ENCODE measurements at regions not wholly inside any gene's neighbourhood (a gene's known extent, or its start where the extent isn't known, plus 50 kb on each side); places are given as distances from the start of the nearest gene placed in this dataset.
"Not testable (repeated sequence)": the region's sequence is repeated elsewhere in the genome, so short reads cannot be mapped to it uniquely, and the experiment has no call there.

DNA sequence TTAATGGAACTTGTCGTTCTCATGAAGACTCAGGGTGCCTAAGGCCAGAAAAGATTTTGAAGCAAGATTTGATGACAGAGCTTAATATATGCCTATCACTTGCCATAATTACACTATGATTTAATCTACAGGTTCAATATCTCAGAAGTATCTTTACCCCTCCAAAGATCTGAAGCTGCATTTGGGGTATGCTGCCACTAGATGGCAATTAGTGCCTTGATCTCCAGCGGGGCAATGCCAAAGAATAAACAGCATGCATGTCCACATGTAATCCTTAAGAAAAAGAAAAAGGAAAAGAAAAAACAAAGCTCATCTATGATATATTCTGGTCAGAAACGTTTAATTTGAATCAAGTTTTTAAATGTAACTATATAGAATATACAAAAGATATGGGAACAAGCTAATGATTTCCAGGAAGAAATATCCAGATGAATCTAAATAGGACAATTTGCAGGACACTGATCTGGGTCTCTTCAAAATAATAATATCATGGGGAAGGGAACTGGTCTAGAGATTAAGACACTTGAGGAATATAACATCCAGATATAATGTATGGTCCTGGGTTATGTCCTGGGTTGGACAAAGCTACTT is 55.0 kb upstream of the SOX14 start:
- Histone ChIP-seq H3K4me2 (ENCODE audit: low read length) (no peak overlapping the region), H3K27ac (ENCODE audit: low read depth, low read length, poor library complexity, severe bottlenecking) (no peak overlapping the region), H3K27me3 (ENCODE audit: insufficient read depth, low read length) (no peaks in the 10 kb centered on the region), H3K79me2 (ENCODE audit: insufficient read depth, low read length) (no peaks in the 10 kb centered on the region), H3K4me3 (ENCODE audit: low read depth, low read length, poor library complexity, severe bottlenecking) (no peak overlapping the region), H3K4me1 (ENCODE audit: insufficient read depth, low read length, severe bottlenecking) (no peaks in the 10 kb centered on the region), H3K36me3 (ENCODE audit: insufficient read depth, low read length) (no peaks in the 10 kb centered on the region), H3F3A (ENCODE audit: insufficient read depth, low read length) (no peaks in the 10 kb centered on the region), H4K20me1 (ENCODE audit: insufficient read depth, low read length) (no peaks in the 10 kb centered on the region), H3K9me2 (ENCODE audit: low read depth, low read length) (no peaks in the 10 kb centered on the region), H2AFZ (ENCODE audit: low read length) (no peak overlapping the region), H3K9me3 (ENCODE audit: low read length) (no peaks in the 10 kb centered on the region), H3K9ac (ENCODE audit: low read length) (no peak overlapping the region)
- TF ChIP-seq CTCF (IDR thresholded peaks at IDR 0.05; ENCODE audit: low read length) = peak; percentile 67
- no peak for TF ChIP-seq EZH2 (IDR thresholded peaks at IDR 0.05; ENCODE audit: borderline replicate concordance, low read length)

- H3K79me2 ChIP-seq (ENCODE audit: insufficient read depth, low read length); H3K27me3 ChIP-seq (ENCODE audit: insufficient read depth, low read length); H3K9me3 ChIP-seq (ENCODE audit: low read length); H3K4me3 ChIP-seq (ENCODE audit: low read depth, low read length, poor library complexity, severe bottlenecking); H3K4me2 ChIP-seq (ENCODE audit: low read length); H3K4me1 ChIP-seq (ENCODE audit: insufficient read depth, low read length, severe bottlenecking); H3F3A ChIP-seq (ENCODE audit: insufficient read depth, low read length); H3K9ac ChIP-seq (ENCODE audit: low read length); H2AFZ ChIP-seq (ENCODE audit: low read length); H4K20me1 ChIP-seq (ENCODE audit: insufficient read depth, low read length); H3K9me2 ChIP-seq (ENCODE audit: low read depth, low read length); H3K27ac ChIP-seq (ENCODE audit: low read depth, low read length, poor library complexity, severe bottlenecking); H3K36me3 ChIP-seq (ENCODE audit: insufficient read depth, low read length): not testable (repeated sequence)
Observed at GRCh38 chr3:137713965-137714364, 50.1 kb upstream of the SOX14 start.

Measured in OCI-LY1 (cell line).